Skin epidermis (tissue), 12 donors: ENCODE measurements at regions not wholly inside any gene's neighbourhood (a gene's known extent, or its start where the extent isn't known, plus 50 kb on each side); places are given as distances from the start of the nearest gene placed in this dataset.
"Not testable (repeated sequence)": the region's sequence is repeated elsewhere in the genome, so short reads cannot be mapped to it uniquely, and the experiment has no call there.

Source experiments
- H3K27ac ChIP-seq, 21 experiments: fragments of 200-600 bp; sonication (generic) in 11 of 21; one replicate each; pipeline ENCODE4 v1.5.0; 2020; ENCODE audit warnings: mild to moderate bottlenecking in 3 of 21, inconsistent platforms in 2 of 21, moderate library complexity in 2 of 21
- H3K4me3 ChIP-seq, 7 experiments: fragments of 200-600 bp; sonication (generic) in 2 of 7; one replicate each; pipeline ENCODE4 v1.5.0; 2020; ENCODE audit warnings: inconsistent platforms in 2 of 7, mild to moderate bottlenecking in 2 of 7, moderate library complexity in 1 of 7

DNA sequence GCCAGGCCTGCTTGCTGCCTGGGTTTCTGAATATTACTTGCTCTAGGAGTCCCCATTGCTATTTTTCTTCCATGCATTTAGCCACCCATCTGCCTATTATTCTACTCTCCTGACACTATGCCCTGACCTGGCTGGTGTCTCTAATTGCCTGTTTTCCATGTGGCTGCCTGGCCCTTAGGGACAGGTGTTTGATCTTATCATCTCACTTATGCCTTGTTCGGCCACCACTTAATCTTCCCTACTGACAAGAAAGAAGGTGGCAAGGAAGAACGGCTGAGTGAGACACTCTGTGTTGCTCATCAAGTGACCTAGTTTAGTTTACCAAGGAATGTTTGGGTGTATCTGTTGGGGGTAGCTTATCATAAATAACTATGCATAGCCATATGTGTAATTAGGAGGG, 50.4 kb upstream of the RAPH1 start:
- H3K27ac ChIP-seq = peak overlapping the region in 6 of 21 experiments; percentile 24 to 59 (median 40)

DNA sequence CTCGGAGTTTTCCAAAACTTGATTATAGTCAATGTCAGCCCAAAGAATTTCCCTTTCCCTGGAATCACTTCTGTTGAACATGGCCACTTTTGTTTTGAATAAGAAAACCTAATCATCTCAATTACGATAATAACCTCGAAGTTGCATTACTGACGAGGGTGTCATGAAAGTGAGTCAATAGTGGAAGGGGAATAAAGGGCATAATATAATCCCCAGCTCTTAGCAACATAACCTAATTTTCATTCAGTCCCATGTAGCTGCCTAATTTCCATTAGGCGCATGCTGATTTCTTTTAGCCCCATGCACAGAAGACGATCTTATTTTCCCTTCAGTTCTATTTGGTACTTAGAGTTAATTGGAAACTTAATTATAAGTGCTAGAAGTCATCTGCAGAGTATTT, 51.1 kb upstream of the RAPH1 start:
- peak overlapping the region in 3 of 21 experiments; percentile 32 to 59 (median 51) for H3K27ac ChIP-seq
- H3K4me3 ChIP-seq = no peak overlapping the region

More for the DNA sequence above, 50.4 kb upstream of the RAPH1 start:
- H3K4me3 ChIP-seq = no peak overlapping the region

GRCh38 chr2:203586696-203587095, 51.6 kb upstream of the RAPH1 start:
- H3K4me3 ChIP-seq = no peak overlapping the region
- peak overlapping the region in 1 of 21 experiments; percentile 4 for H3K27ac ChIP-seq

DNA sequence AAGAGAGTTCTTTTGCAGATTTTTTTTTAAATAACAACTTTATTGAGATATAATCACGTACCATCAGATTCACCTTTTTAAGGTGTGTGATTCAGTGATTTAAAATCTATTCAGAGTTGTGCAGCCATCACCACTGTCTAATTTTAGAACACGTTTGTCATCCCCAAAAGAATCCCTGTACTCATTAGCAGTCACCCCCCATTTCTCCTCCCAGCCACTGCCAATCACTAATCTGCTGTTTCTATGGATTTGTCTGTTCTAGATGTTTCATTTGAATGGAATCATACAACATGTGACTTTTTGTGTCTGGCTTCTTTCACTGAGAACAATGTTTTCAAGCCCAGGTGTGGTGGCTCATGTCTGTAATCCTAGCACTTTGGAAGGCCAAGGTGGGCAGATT, 55.4 kb upstream of the RAPH1 start:
- Histone ChIP-seq H3K4me3 (no peak overlapping the region), H3K27ac (no peak overlapping the region)

- H3K27ac ChIP-seq = no peak overlapping the region
- no peak overlapping the region for H3K4me3 ChIP-seq
Measured at GRCh38 chr2:203591642-203592041, 56.5 kb upstream of the RAPH1 start.

DNA sequence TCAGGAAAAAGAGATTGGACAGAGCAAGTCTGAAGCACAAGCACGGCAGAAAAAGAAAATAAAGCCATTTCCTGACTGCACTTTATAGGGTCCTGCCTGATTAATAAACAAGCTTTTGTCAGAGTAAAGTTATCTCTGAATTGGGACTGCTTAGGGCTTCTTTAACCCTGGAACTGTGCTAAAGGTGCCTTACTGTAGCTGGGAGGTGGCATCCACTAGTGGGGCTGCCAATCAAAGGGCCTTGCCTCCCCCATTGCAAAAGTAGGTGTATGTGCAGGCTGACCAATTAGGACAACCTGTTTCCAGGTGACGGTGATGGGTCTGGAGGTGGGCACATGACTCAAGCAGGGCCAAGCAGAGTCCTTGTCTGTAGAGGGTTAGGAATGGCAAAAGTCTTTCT, 57.4 kb upstream of the RAPH1 start:
- H3K4me3 ChIP-seq = no peak overlapping the region

DNA sequence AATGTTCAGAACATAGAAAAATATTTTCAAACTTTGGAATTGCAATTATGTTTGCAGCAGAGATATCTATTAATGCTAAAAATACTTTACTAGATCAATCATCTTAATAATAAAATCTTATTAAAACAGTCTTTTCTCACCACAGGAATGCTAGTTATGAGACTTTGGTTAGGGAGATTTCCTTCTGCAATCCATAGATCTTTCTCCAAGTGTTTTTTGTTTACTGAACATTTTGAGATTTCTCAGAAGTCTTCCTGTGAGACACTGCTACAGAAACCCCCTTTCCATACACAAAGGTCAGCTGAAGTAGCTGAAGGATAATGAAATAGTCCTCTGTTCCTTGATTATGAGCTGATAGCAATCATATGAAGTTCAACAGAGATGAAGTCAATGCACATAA, 59.4 kb upstream of the RAPH1 start:
- no peak overlapping the region for H3K4me3 ChIP-seq
- H3K27ac ChIP-seq = peak overlapping the region in 1 of 21 experiments; percentile 30

More for the DNA sequence above, 57.4 kb upstream of the RAPH1 start:
- H3K27ac ChIP-seq = no peak overlapping the region

- H3K4me3 ChIP-seq = no peak overlapping the region
- H3K27ac ChIP-seq = no peak overlapping the region
Measured at GRCh38 chr2:203596183-203596582, 61.1 kb upstream of the RAPH1 start.

DNA sequence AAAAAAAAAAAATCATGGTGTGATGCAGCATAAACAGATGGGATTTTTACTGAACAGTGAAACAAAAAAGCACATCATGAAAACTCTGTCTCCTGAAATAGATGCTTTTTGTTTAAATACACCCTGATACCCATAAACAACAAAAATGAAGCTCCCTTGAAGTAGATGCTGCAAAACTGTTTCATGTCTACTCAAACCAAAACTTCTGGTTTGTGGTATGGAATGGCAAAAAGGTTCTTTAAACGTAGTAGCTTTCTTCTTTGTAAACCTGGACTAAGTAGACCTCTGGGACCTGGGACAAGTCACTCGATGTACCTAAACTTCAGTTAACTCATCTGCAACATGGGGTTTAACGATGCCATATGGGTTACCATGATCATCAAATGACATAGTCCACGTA, 64.4 kb upstream of the RAPH1 start:
- no peak overlapping the region for H3K27ac ChIP-seq
- H3K4me3 ChIP-seq = no peak overlapping the region

DNA sequence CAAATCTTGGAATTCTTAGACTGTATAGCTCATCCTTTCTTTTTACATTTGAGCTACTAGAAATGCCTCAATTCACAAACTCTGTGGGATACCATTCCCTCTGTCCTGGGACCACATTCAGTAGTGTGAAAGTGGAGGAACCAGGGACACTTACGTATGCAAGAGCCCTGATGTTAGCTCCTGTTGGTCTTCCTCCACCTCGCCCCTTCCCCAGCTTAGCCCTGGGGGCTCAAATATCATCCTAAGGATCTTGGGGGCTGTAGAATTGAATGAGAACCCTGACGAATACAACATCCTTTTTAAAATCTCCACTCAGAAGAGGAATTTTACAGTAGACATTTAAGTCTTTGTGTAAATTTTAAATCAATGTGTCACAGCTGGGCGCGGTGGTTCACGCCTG, 65.2 kb upstream of the RAPH1 start:
- H3K27ac ChIP-seq = no peak overlapping the region
- no peak overlapping the region for H3K4me3 ChIP-seq

DNA sequence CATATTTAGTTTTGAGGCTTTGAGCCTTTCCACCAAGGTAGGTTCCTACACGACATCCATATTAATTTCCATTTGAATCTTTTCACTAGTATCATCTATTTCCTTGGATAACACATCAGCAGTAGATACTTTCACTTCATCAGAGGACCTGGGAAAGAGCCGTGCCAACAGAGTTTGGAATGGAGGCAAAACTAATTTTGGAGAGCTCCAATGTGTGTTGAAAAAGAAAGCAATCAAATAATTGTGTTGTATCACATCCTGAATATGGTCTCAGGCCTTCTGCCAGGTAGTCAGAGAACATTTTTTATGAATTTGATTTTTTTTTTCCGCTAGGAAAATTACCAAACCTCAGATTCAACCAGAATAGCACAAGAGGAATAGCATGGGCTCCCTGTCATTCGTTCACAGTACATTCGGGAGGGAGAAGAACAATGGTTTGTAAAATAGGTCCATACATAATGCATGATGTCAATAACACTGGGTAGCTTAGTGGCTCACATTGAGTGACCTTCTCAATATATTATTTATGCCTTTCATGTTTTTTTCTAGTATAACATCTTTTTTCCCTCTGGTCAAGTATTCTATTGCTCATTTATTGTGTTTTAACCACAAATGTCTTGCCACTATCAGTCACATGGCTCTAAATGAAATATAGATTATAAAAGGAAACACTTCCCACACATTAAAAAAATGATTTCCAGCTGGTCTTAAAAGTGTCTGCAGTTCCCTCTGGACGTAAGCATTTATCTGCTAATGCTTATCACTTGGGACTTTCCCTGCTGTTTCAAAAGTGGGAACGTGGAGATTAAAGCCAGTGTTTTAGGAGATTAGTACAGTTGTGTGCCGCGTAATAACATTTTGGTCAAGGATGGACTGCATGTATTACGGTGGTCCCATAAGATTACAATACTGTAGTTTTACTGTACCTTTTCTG, 68.6 kb upstream of the RAPH1 start:
- Histone ChIP-seq H3K27ac (no peak overlapping the region), H3K4me3 (no peak overlapping the region)

- Histone ChIP-seq H3K27ac (no peak overlapping the region), H3K4me3 (no peak overlapping the region)
Measured at GRCh38 chr2:203605302-203605701, 70.2 kb upstream of the RAPH1 start.

GRCh38 chr2:203606051-203606450, 71.0 kb upstream of the RAPH1 start:
- Histone ChIP-seq H3K27ac (no peak overlapping the region), H3K4me3 (no peak overlapping the region)

GRCh38 chr2:203610558-203610957, 75.5 kb upstream of the RAPH1 start:
- Histone ChIP-seq H3K4me3 (no peak overlapping the region), H3K27ac (no peak overlapping the region)

- Histone ChIP-seq H3K4me3 (no peak overlapping the region), H3K27ac (no peak overlapping the region)
Measured at GRCh38 chr2:203612246-203612645, 77.1 kb upstream of the RAPH1 start.

DNA sequence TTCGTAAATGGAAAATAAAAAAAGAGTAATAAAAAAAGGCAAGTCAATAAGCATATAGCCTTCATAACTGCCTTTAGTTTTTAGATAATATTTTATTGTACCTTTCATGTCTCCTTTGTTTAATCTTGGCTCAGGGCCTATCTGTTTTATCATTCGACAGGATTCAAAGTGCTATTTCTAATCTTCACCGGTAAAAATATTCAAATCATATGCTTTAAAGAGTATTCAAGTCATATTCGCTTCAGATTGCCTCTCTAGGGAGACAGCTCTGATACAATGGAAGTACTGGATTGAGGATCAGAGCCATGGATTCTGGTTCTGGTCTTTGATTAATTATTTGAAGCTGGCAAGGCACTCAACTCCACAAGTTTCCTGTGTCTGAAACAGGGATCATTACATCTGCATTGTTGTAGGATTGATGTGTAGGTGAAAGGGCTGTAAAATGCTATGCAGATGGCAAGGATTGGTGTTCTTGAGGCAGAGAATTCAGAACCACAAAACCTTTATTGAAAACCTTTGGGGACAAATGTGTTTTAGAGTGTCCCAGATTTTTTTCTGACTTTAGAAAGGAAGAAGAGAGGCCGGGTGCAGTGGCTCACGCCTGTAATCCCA, 84.3 kb upstream of the RAPH1 start:
- H3K27ac ChIP-seq = no peak overlapping the region

DNA sequence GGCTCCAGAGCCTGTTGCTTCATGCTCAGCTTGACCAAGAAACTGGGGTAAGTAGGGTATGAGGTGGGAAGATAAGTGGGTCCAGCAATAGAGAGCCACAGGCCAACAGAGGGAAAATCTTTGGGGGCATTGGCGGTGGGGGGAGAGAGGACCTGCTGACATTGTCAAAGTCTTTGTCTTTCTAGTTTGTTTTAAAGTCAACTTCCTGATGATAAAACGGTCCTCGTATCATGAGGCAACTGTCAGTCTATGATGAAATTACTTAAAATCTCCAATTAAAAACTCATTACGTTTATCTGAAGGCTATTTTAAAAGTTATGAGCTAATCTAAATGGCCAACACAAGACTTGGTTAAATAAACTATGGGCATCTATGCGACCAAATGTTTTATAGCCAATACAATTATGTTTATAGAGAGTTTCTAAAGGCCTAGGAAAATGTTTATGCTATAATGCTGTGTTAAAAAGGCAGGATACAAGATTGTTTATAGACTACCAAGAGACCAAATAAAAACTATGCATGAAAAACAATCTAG, 84.4 kb upstream of the CD28 start:
- Histone ChIP-seq H3K4me3 (no peak overlapping the region), H3K27ac (no peak overlapping the region)

More for the DNA sequence above, 84.3 kb upstream of the RAPH1 start:
- H3K4me3 ChIP-seq = no peak overlapping the region

DNA sequence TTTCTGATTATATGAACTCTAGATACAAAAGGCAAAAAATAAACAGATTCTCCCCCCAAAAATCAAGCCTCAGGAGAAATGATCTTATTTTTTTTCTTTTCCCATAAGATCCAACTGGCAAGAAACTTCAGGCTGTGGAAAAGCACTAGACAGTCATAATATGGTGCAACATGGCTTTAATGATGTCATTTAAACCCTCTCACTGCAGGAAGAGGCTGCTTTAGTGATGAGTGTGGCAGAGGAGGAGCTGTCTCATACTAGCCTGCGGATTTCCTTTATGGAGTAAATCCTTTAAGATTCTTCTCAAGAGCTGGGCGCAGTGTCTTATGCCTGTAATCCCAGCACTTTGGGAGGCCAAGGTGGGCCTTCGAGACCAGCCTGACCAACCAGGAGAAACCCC, 83.3 kb upstream of the CD28 start:
- Histone ChIP-seq H3K27ac (peak overlapping the region in 4 of 21 experiments; percentile 6 to 68 (median 31)), H3K4me3 (no peak overlapping the region)

DNA sequence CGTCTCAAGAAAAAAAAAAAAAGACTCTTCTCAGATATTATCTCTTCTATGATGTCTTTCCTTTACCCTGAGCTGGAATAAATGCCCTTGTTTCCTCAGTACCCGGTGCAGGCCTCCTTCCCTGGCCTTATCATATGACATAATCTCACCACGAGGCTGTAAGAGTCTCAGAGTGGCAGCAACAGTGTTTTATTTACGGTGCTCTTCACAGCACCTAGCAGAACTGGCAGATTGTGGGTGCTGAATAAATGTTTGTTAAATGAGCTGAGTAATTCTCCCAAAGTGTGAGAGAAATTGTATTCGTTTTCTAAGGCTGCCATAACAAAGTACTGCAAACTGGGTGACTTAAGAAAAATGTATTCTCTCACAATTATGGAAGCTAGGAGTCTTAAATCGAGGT, 82.8 kb upstream of the CD28 start:
- no peak overlapping the region for H3K4me3 ChIP-seq

DNA sequence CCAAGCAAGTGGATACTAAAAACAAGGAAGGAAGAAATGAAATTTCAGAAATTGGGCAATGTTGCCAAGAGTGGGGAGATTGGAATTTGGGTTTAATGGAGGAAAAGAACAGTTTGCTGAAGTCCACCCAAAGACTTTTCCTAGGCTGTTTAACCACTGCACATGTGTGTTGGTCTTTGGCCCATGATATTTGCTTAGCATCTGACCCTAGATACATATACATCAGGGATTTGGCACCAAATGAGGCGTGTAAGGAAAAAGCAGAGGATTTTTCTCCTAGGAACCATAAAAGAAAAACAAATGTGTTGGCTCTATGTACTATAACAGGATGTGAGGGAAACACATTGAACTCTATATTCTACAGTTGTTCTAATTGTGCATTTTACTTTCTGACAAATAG, 80.7 kb upstream of the CD28 start:
- Histone ChIP-seq H3K4me3 (no peak overlapping the region), H3K27ac (no peak overlapping the region)

More for the DNA sequence above, 82.8 kb upstream of the CD28 start:
- H3K27ac ChIP-seq = peak overlapping the region in 5 of 21 experiments; percentile 6 to 68 (median 11)

DNA sequence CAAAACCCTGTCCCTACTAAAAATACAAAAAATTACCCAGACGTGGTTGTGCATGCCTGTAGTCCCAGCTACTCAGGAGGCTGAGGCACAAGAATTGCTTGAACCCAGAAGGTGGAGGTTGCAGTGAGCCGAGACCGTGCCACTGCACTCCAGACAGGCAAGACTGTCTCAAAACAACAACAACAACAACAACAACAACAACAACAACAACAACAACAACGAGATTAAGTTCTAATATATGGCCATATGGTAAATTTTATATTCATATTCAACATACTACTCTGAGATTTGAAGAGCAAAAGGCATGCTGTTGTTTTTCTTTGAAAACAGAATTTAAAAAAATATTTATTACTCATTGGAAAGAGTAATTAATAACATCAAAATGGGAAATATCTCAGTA, 80.2 kb upstream of the CD28 start:
- not testable (repeated sequence) for H3K4me3 ChIP-seq

More for the DNA sequence above, 80.2 kb upstream of the CD28 start:
- H3K27ac ChIP-seq = not testable (repeated sequence)
